ENCODE measurements at regions not wholly inside any gene's neighbourhood (a gene's known extent, or its start where the extent isn't known, plus 50 kb on each side); places are given as distances from the start of the nearest gene placed in this dataset.
"Not testable (repeated sequence)": the region's sequence is repeated elsewhere in the genome, so short reads cannot be mapped to it uniquely, and the experiment has no call there.

DNA sequence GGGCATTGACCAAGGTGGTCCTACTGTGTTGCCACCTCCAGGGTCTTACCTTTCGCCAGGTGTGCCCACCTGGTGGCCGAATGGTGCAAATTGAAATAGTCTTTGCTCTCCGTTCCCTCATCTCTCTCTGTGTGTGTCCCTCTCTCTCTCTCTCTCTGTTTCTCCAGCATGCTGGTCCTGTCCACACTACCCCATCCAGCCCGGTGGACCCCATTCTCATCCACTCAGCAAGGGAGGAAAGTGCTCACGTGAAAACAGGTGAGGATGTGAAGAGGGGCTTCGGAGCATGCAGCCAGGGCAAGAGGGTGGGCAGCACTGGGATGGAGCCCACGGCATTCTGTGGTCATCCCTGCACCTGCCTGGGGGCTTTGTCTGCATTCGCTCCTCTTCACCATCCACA lies 150.1 kb downstream of the CRLF2 start:
- Mint-ChIP-seq H3K4me3 (no peak overlapping the region), H3K27me3 (no peaks in the 10 kb centered on the region), H3K4me1 (ENCODE audit: low read depth in 2 of 2) (no peaks in the 10 kb centered on the region), H3K36me3 (ENCODE audit: insufficient read depth) (no peaks in the 10 kb centered on the region), H3K27ac (no peak overlapping the region), H3K9me3 (peaks cover 12 to 19% of the 10 kb centered on the region in 2 donors)
- DNase-seq (no peak), ATAC-seq (replicated peaks) (no peak)

DNA sequence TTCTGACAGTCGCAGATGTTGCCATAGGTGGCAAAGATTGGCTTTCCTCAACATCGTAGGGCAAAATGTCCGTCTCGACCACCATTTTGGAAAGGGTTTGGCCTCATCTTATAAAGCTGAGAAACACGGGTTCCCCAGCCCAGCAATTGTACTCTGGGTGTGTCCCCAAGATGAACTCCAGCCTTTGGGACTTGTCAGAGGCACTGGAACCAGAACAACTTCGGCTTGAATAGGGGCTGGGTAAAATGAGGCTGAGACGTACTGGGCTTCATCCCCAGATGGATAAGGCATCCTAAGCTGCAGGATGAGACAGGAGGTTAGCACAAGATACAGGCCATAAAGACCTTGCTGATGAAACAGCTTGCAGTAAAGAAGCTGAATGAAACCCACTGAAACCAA lies 151.9 kb downstream of the CRLF2 start:
- peaks cover 12 to 19% of the 10 kb centered on the region in 2 donors for H3K9me3 Mint-ChIP-seq
- no peak overlapping the region for H3K27ac Mint-ChIP-seq
- peaks cover 5% of the 10 kb centered on the region for H3K36me3 Mint-ChIP-seq (ENCODE audit: insufficient read depth)
- H3K4me1 Mint-ChIP-seq (ENCODE audit: low read depth in 2 of 2), result no peaks in the 10 kb centered on the region
- H3K27me3 Mint-ChIP-seq, result no peaks in the 10 kb centered on the region
- no peak for ATAC-seq (replicated peaks)
- no peak overlapping the region for H3K4me3 Mint-ChIP-seq
- DNase-seq, result no peak

DNA sequence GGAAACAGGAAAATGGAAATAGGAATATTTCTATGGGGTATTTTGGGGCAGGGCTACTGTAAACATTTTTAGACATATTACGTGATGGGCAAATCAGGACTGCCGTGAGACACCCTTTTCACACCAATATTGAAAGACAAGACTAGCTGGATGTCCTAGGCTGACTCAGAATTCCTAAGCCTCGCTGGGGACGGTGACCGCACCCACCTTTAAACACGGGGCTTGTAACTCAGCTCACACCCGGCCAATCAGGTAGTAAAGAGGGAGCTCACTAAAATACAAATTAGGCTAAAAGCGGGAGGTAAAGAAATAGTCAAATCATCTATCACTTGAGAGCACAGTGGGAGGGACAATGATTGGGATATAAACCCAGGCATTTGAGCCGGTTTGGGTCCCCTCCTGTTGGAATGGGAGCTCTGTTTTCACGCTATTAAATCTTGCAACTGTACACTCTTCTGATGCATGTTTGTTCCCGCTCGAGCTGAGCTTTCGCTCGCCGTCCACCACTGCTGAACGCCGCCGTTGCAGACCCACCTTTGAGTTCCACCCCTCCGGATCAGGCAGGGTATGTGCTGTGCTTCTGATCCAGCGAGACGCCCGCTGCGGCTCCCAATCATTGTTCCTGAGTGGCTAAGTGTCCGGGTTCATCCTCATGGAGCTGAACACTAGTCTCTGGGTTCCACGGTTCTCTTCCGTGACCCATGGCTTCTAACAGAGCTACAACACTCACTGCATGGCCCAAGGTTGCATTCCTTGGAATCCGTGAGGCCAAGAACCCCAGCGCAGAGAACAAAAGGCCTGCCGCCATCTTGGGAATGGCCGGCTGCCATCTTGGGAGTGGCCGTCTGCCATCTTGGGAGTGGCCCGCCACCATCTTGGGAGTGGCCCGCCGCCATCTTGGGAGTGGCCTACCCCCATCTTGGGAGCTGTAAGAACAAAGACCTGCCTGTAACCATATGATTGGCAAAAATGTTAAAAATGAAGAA lies 152.6 kb downstream of the CRLF2 start:
- ATAC-seq (replicated peaks) (no peak), DNase-seq (no peak)
- Mint-ChIP-seq H3K27me3 (no peaks in the 10 kb centered on the region), H3K4me1 (ENCODE audit: low read depth in 2 of 2) (no peaks in the 10 kb centered on the region), H3K36me3 (ENCODE audit: insufficient read depth) (peaks cover 5% of the 10 kb centered on the region), H3K27ac (no peak overlapping the region), H3K4me3 (no peak overlapping the region), H3K9me3 (peaks cover 12 to 21% of the 10 kb centered on the region in 2 donors)

DNA sequence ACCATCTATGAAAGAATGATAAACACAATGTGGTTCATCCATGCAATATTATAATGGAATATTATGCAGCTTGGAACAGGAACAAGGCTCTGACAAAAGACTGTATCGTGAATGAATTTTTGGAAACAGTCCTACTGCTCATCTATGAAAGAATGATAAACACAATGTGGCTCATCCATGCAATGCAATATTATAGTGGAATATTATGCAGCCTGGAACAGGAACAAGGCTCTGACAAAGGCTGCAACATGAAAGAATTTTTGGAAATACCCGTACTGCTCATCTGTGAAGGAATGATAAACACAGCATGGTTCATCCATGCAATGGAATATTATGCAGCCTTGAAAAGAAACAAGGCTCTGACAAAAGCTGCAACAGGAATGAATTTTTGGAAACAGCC lies 158.8 kb downstream of the CRLF2 start:
- H3K4me1 Mint-ChIP-seq (ENCODE audit: low read depth in 2 of 2); ATAC-seq (replicated peaks); H3K9me3 Mint-ChIP-seq; H3K27ac Mint-ChIP-seq; DNase-seq; H3K27me3 Mint-ChIP-seq; H3K4me3 Mint-ChIP-seq; H3K36me3 Mint-ChIP-seq (ENCODE audit: insufficient read depth): not testable (repeated sequence)

DNA sequence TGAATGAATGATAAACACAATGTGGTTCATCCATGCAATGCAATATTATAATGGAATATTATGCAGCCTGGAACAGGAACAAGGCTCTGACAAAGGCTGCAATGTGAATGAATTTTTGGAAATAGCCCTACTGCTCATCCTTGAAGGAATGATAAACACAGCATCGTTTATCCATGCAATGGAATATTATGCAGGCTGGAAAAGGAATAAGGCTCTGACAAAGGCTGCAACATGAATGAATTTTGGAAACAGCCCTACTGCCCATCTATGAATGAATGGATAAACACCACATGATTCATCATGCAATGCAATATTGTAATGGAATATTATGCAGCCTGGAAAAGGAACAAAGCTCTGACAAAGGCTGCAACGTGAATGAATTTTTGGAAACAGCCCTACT lies 159.4 kb downstream of the CRLF2 start:
- DNase-seq (no peak), ATAC-seq (replicated peaks) (no peak)
- Mint-ChIP-seq H3K36me3 (ENCODE audit: insufficient read depth) (peaks cover 5% of the 10 kb centered on the region), H3K4me3 (no peak overlapping the region), H3K4me1 (ENCODE audit: low read depth in 2 of 2) (no peaks in the 10 kb centered on the region), H3K27me3 (no peaks in the 10 kb centered on the region), H3K9me3 (peaks cover 4 to 7% of the 10 kb centered on the region in 2 donors), H3K27ac (no peak overlapping the region)

DNA sequence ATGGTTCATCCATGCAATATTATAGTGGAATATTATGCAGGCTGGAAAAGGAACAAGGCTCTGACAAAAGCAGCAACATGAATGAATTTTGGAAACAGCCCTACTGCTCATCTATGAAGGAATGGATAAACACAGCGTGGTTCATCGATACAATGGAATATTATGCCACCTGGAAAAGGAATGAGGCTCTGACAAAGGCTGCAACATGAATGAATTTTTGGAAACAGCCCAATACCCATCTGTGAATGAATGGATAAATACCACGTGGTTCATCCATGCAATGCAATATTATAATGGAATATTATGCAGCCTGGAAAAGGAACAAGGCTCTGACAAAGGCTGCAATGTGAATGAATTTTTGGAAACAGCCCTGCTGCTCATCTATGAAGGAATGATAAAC lies 160.4 kb downstream of the CRLF2 start:
- H3K27ac Mint-ChIP-seq, result no peak overlapping the region
- no peak overlapping the region for H3K4me3 Mint-ChIP-seq
- H3K9me3 Mint-ChIP-seq, result peaks cover 7 to 9% of the 10 kb centered on the region in 2 donors
- peaks cover 5% of the 10 kb centered on the region for H3K36me3 Mint-ChIP-seq (ENCODE audit: insufficient read depth)
- DNase-seq (no peak), ATAC-seq (replicated peaks) (no peak)
- H3K27me3 Mint-ChIP-seq, result no peaks in the 10 kb centered on the region
- no peaks in the 10 kb centered on the region for H3K4me1 Mint-ChIP-seq (ENCODE audit: low read depth in 2 of 2)

DNA sequence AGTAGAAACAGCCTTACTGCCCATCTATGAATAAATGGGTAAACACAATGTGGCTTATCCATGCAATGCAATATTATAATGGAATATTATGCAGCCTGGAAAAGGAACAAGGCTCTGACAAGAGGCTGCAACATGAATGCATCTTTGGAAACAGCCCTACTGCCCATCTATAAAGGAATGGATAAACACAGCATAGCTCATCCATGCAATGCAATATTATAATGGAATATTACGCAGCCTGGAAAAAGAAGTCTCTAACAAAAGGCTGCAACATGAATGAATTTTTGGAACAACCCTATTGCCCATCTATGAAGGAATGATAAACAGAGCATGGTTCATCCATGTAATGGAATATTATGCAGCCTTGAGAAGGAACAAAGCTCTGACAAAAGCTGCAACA lies 161.0 kb downstream of the CRLF2 start:
- Mint-ChIP-seq H3K9me3 (peaks cover 7 to 9% of the 10 kb centered on the region in 2 donors), H3K4me3 (no peak overlapping the region), H3K27me3 (no peaks in the 10 kb centered on the region), H3K4me1 (ENCODE audit: low read depth in 2 of 2) (no peaks in the 10 kb centered on the region), H3K36me3 (ENCODE audit: insufficient read depth) (peaks cover 5% of the 10 kb centered on the region), H3K27ac (no peak overlapping the region)
- no peak for ATAC-seq (replicated peaks)
- DNase-seq, result no peak

DNA sequence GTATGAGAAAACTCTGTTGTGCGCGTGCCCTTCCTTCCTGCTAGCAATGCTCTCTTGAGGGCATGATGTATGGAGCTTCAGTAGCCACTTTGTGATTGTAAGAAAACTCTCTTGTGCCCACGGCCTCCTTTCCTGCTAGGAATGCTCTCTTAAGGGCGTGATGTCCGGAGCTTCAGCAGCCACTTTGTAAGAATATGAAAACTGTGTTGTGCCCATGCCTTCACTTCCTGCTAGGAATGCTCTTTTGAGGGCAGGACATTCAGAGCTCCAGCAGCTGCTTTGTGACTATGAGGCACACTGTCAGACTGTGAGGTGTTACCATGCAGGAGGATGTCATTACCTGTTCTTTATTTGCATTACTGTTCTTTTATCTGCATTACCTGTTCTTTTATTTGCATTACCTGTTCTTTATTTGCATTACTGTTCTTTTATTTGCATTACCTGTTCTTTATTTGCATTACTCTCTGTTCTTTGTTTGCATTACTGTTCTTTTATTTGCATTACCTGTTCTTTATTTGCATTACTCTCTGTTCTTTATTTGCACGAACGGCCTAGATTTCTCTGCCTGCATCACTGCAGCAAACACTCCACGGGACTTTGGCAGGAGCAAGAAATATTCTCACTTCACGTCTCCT lies 166.7 kb downstream of the CRLF2 start:
- Mint-ChIP-seq H3K9me3 (peaks cover 0 to 13% of the 10 kb centered on the region in 2 donors), H3K4me1 (ENCODE audit: low read depth in 2 of 2) (no peaks in the 10 kb centered on the region), H3K27me3 (no peaks in the 10 kb centered on the region), H3K27ac (no peak overlapping the region), H3K36me3 (ENCODE audit: insufficient read depth) (no peaks in the 10 kb centered on the region), H3K4me3 (no peak overlapping the region)
- DNase-seq (no peak), ATAC-seq (replicated peaks) (no peak)

DNA sequence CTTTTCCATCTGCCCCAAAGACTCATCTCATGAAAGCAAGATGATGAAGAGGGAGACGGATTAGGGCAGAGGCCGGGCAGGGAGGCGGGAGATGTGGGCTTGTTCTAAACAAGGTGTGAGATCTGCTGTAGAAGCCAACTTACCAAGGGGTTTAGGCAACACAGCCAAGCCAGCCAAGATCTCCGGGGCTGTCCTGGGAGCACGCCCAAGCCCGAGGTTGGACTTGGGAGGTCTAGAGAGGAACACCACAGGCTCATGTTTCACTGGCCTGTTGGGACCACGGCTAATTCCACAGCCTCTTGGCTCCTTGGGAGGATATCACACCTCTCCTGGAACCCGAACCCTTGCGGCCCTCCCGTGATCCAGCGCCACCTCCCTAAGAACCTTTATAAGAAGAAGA lies 171.4 kb downstream of the CRLF2 start:
- Mint-ChIP-seq H3K4me1 (ENCODE audit: low read depth in 2 of 2) (no peaks in the 10 kb centered on the region), H3K36me3 (ENCODE audit: insufficient read depth) (no peaks in the 10 kb centered on the region), H3K27me3 (no peaks in the 10 kb centered on the region)

DNA sequence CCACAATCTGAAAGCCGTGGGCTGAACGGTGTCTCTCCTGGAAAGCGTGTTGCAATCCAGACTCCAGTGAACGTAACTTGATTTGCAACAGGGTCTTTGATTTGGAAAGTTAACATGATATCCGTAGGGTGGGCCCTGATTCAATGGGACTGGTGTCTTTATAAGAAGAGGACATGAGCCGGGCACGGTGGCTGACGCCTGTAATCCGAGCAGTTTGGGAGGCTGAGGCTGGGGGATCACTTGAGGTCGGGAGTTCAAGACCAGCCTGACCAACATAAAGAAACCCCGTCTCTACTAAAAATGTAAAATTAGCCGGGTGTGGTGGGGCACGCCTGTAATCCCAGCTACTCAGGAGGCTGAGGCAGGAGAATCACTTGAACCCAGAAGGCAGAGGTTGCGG lies 176.5 kb downstream of the CRLF2 start:
- not testable (repeated sequence) for H3K9me3 Mint-ChIP-seq; H3K36me3 Mint-ChIP-seq (ENCODE audit: insufficient read depth); H3K4me1 Mint-ChIP-seq (ENCODE audit: low read depth in 2 of 2); H3K4me3 Mint-ChIP-seq; ATAC-seq (replicated peaks); H3K27ac Mint-ChIP-seq; H3K27me3 Mint-ChIP-seq; DNase-seq

More for the DNA sequence above, 171.4 kb downstream of the CRLF2 start:
- no peak for DNase-seq
- no peak overlapping the region for H3K27ac Mint-ChIP-seq
- peaks cover 0 to 4% of the 10 kb centered on the region in 2 donors for H3K9me3 Mint-ChIP-seq
- H3K4me3 Mint-ChIP-seq, result no peak overlapping the region
- ATAC-seq (replicated peaks), result no peak

DNA sequence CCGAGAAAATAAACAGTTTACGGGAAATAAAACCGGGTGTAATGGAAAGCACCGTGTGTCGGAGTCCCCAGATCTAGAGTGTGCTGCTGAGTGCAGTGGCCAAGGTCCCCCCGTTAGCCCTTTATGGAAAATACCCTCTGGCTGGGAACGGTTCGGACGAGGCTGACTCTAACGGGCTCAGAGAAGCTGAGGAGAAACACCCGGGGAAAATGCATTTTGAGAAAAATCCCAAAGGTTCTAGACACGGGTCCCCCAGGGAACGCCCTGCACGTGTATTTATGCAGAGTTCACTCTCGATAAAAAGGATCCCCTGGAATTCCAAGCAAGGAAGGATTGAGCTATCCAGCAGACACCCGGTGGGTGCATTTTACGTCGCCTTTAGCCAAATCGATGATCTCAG lies 177.2 kb downstream of the CRLF2 start:
- no peaks in the 10 kb centered on the region for H3K36me3 Mint-ChIP-seq (ENCODE audit: insufficient read depth)
- H3K27me3 Mint-ChIP-seq, result no peaks in the 10 kb centered on the region
- H3K27ac Mint-ChIP-seq, result no peak overlapping the region
- H3K4me1 Mint-ChIP-seq (ENCODE audit: low read depth in 2 of 2), result no peaks in the 10 kb centered on the region
- ATAC-seq (replicated peaks) (no peak), DNase-seq (no peak)
- H3K4me3 Mint-ChIP-seq, result no peak overlapping the region
- peaks cover 0 to 7% of the 10 kb centered on the region in 2 donors for H3K9me3 Mint-ChIP-seq

DNA sequence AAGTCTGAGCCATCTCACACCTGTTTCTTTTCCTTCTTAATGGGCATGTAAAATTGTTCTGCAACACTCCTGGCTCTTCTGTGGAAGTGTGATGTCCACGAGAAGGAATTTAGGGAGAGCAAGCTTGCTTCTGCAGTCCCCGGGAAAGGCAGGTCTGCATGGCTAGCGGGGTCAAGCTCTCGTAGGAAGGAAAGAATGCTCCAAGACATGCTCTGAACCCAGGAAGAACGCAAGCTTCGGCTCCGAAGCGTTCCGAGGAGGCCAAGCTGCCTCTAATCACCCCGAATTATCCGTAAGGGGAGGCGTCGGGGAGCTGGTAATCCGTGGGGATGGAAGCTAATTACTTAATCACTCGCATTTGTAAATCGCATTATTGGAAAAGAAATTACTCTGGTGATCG lies 177.7 kb downstream of the CRLF2 start:
- no peak for DNase-seq
- Mint-ChIP-seq H3K9me3 (peaks cover 0 to 9% of the 10 kb centered on the region in 2 donors), H3K4me1 (ENCODE audit: low read depth in 2 of 2) (no peaks in the 10 kb centered on the region), H3K4me3 (no peak overlapping the region), H3K27ac (no peak overlapping the region), H3K36me3 (ENCODE audit: insufficient read depth) (no peaks in the 10 kb centered on the region), H3K27me3 (no peaks in the 10 kb centered on the region)
- ATAC-seq (replicated peaks), result no peak

DNA sequence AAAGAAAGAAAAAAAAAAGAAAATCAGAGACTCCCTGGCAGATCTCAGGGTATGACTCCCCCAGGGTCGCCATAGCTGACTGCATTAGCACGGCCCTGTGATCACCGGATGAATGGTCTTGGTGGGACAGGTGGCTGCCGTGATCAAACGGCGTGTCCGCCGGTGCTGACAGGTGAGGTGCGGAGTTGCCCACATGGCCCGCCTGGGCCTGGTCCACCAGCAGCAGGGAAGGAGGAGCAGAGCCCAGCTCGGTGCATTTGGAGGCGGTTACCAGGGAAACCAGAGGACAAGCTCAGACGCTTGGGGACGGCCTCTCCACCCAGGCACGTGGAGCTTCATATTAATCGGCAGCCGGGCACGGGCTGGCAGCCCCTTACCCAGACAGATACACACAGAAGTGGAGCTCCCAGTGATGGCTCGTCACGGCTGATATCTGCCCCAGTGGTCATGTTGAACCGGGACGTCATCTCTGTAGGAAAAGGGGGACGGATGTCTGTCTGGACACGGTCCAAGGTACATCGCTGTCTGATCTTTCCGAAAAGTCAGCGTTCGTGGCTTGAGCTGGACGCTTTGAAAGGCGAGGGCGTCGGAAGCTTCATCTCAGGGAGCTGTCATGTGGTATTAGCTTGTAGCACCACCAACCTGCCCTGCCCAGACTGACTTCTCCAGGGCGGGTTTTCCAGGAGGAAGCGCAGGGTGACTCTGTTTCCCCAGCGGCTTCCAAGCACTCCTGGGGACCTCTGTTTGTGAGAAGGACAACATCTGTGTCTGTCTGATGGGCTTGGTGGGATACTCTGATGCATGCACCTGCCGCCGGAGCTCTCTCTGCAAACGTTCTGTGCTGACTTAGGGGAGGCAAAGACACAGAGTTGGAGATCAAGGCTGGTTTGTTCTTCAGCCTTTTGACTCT lies 180.7 kb downstream of the CRLF2 start:
- no peak for DNase-seq
- no peak overlapping the region for H3K27ac Mint-ChIP-seq
- peaks cover 0 to 10% of the 10 kb centered on the region in 2 donors for H3K27me3 Mint-ChIP-seq
- no peak for ATAC-seq (replicated peaks)
- H3K4me3 Mint-ChIP-seq, result no peak overlapping the region
- H3K4me1 Mint-ChIP-seq (ENCODE audit: low read depth in 2 of 2), result peaks cover 10 to 11% of the 10 kb centered on the region in 2 donors
- H3K36me3 Mint-ChIP-seq (ENCODE audit: insufficient read depth), result peaks cover 4% of the 10 kb centered on the region
- H3K9me3 Mint-ChIP-seq, result peaks cover 0 to 12% of the 10 kb centered on the region in 2 donors
